ENCODE measurements at regions not wholly inside any gene's neighbourhood (a gene's known extent, or its start where the extent isn't known, plus 50 kb on each side); places are given as distances from the start of the nearest gene placed in this dataset.
A peak's percentile ranks its signal among the peaks of the same experiment; 100 is the strongest.

DNA sequence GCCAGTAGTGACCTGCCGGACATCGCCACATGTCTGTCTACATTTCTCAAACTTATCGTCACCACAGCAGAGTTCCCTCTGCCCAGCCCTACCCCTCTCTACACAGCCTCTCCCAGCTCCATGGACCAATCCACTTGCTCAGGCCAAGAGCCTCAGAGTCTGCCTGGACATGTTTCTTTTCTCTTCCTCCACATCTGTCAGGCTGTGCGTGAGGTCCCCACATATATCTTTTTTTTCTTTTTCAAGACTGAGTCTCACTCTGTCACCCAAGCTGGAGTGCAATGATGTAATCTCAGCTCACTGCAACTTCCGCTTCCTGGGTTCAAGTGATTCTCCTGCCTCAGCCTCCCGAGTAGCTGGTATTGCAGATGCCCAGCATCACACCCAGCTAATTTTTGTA is 62.7 kb upstream of the GGTA1 start:
- Histone ChIP-seq H3K9me3 (ENCODE audit: control insufficient read depth in 1 of 2, low read length in 2 of 2) (no peaks in the 10 kb centered on the region), H3K27me3 (ENCODE audit: low read depth, low read length) (no peaks in the 10 kb centered on the region), H3K27ac (ENCODE audit: low read length) (no peak overlapping the region), H3K36me3 (ENCODE audit: control insufficient read depth in 1 of 2, insufficient read depth in 2 of 2, low read length in 2 of 2) (no peaks in the 10 kb centered on the region), H3K4me1 (ENCODE audit: control insufficient read depth in 1 of 2, insufficient read depth in 2 of 2, low read length in 2 of 2) (peaks cover 0 to 22% of the 10 kb centered on the region in 2 donors), H3K4me3 (ENCODE audit: low read depth in 1 of 2, low read length in 2 of 2) (no peak overlapping the region)

DNA sequence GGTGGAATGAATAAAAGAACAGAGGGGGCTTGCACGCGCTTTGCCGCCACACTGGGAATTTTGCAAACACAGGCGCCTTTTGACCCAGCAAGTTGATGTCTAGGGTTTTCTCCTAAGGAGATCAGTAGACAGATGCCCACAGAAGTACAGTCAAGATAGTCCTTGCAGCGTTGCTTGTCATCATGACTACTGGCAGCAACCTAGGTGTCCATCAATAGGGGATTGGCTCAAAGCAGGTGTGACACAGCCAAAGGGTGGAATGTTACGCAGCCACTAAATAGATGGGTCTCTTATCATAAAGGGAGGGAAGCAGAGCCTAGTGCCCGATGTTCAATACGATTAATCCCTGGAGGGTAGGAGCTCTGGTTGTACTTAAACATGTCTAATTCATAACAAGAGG is 63.8 kb upstream of the GGTA1 start:
- Histone ChIP-seq H3K27me3 (ENCODE audit: low read depth, low read length) (no peaks in the 10 kb centered on the region), H3K4me3 (ENCODE audit: low read depth in 1 of 2, low read length in 2 of 2) (no peak overlapping the region), H3K27ac (ENCODE audit: low read length) (no peak overlapping the region), H3K4me1 (ENCODE audit: control insufficient read depth in 1 of 2, insufficient read depth in 2 of 2, low read length in 2 of 2) (peaks cover 5 to 30% of the 10 kb centered on the region in 2 donors), H3K36me3 (ENCODE audit: control insufficient read depth in 1 of 2, insufficient read depth in 2 of 2, low read length in 2 of 2) (no peaks in the 10 kb centered on the region), H3K9me3 (ENCODE audit: control insufficient read depth in 1 of 2, low read length in 2 of 2) (no peaks in the 10 kb centered on the region)

DNA sequence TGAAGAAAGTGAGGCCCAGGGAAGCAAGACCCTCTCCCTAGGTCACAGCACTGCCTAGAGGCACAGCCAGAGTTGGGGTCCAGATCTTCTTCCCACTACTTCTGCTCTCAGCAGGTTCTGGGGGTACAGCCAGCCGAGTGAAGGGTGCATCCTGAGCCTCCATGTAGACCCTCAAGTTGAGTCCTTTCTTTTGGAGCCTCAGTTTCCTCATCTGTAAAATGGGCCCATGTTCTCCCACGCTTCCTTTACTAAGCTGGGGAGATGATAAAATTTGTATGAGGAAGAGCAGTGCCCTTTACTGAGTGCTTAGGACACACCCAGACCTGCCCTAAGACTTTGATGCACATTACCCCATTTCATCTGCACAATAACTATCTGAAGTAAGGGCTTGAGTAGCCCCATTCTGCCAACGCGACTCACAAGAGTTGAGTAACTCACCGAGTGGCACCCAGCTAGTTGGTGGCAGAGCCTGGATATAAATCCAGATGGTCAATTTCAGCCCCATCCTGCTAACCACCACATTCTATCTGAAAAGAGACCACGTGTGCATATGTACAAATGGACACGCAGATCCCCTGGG is 64.3 kb upstream of the GGTA1 start:
- H3K4me3 ChIP-seq (ENCODE audit: low read depth in 1 of 2, low read length in 2 of 2) = no peak overlapping the region
- no peaks in the 10 kb centered on the region for H3K9me3 ChIP-seq (ENCODE audit: control insufficient read depth in 1 of 2, low read length in 2 of 2)
- peaks cover 8 to 33% of the 10 kb centered on the region in 2 donors for H3K4me1 ChIP-seq (ENCODE audit: control insufficient read depth in 1 of 2, insufficient read depth in 2 of 2, low read length in 2 of 2)
- no peaks in the 10 kb centered on the region for H3K27me3 ChIP-seq (ENCODE audit: low read depth, low read length)
- H3K27ac ChIP-seq (ENCODE audit: low read length) = no peak overlapping the region
- H3K36me3 ChIP-seq (ENCODE audit: control insufficient read depth in 1 of 2, insufficient read depth in 2 of 2, low read length in 2 of 2) = no peaks in the 10 kb centered on the region

DNA sequence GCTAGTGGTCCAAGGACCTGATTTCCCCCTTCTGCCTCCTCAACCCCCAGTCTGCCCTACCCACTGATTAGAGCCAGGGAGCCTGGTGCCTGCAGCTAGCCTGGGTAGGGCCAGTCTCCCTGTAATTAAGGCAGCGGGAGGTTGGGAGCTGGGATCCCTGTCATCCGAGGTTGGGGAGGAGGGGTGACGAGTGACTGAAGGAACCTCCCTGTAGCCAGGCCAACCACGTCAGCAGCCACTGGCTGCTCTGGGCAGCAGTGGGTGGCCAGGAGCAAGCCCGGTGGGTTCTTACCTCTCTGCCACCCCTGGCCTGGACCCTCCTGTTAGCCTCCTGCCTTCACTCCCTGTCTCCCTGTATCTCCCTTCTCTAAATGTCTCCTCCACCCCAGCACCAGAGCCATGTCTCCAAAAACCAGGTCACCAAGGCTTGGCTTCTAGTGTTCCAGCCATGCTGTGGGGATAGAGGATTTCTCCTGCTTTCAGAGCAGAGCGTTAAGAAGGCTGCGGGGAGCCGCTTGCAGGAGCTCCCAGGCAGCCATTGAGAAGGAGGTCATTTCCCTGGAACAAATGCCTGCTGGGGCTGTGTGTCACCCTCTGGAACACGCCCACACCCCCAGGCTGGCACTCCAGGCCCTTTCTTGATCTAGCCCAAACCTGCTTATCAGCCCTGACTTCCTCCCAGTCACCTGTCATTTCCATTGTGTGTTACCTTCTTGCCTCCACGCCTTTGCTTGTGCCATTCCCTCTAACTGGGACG is 65.0 kb upstream of the GGTA1 start:
- H3K27me3 ChIP-seq (ENCODE audit: low read depth, low read length) = no peaks in the 10 kb centered on the region
- H3K9me3 ChIP-seq (ENCODE audit: control insufficient read depth in 1 of 2, low read length in 2 of 2) = no peaks in the 10 kb centered on the region
- H3K36me3 ChIP-seq (ENCODE audit: control insufficient read depth in 1 of 2, insufficient read depth in 2 of 2, low read length in 2 of 2) = no peaks in the 10 kb centered on the region
- peaks cover 10 to 39% of the 10 kb centered on the region in 2 donors for H3K4me1 ChIP-seq (ENCODE audit: control insufficient read depth in 1 of 2, insufficient read depth in 2 of 2, low read length in 2 of 2)
- H3K27ac ChIP-seq (ENCODE audit: low read length) = no peak overlapping the region
- H3K4me3 ChIP-seq (ENCODE audit: low read depth in 1 of 2, low read length in 2 of 2) = no peak overlapping the region

DNA sequence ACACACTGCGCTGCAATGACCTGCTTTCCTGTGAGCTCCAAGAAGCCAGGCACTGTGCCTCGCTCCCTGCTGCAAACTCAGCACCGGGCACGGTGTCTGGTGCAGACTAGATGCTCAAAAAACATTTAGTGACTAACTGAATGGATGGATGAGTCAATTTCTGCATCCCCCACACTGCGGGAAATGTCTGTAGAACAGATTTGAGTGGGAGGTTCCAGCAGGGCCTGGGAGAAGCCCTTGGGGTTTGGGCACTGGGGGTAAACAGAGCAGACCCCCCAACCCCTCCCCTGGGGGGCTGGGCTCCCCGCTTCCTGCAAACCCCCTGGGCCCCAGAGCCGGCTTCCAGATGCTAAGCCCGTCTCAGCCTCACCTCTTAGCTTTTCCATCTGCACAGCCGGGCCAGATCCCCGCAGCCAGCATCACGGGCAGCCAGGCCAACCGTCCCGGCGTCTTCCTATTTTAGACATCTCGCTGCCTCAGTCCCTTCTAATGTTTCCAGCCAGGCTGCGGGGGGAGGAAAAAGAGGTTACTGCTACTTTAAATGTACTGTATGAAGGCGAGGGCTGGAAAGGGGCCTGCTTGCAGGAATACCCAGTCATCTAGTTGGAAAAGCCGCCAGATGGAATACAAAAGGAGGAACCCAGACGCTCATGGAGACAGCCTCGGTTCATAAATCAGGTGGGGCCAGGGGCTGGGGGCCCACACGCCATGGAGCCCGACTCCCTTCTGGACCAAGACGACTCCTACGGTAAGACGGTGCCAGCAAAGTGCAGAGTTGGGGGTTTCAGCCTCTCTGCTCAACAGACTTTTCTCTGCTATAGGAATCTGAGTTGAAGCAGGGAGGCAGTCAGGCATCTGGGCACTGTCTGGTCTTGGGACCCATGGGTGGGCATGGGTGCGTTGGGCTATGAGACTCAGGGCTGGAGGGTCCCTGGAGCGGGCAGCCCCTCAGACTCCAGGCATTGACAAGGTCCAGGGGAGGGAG is 67.1 kb upstream of the GGTA1 start:
- Histone ChIP-seq H3K4me3 (ENCODE audit: low read depth in 1 of 2, low read length in 2 of 2) (peak overlapping the region; percentile 44 to 73), H3K36me3 (ENCODE audit: control insufficient read depth in 1 of 2, insufficient read depth in 2 of 2, low read length in 2 of 2) (no peaks in the 10 kb centered on the region), H3K9me3 (ENCODE audit: control insufficient read depth in 1 of 2, low read length in 2 of 2) (no peaks in the 10 kb centered on the region), H3K27ac (ENCODE audit: low read length) (peak overlapping the region; percentile 81), H3K27me3 (ENCODE audit: low read depth, low read length) (no peaks in the 10 kb centered on the region), H3K4me1 (ENCODE audit: control insufficient read depth in 1 of 2, insufficient read depth in 2 of 2, low read length in 2 of 2) (peaks cover 10 to 54% of the 10 kb centered on the region in 2 donors)

DNA sequence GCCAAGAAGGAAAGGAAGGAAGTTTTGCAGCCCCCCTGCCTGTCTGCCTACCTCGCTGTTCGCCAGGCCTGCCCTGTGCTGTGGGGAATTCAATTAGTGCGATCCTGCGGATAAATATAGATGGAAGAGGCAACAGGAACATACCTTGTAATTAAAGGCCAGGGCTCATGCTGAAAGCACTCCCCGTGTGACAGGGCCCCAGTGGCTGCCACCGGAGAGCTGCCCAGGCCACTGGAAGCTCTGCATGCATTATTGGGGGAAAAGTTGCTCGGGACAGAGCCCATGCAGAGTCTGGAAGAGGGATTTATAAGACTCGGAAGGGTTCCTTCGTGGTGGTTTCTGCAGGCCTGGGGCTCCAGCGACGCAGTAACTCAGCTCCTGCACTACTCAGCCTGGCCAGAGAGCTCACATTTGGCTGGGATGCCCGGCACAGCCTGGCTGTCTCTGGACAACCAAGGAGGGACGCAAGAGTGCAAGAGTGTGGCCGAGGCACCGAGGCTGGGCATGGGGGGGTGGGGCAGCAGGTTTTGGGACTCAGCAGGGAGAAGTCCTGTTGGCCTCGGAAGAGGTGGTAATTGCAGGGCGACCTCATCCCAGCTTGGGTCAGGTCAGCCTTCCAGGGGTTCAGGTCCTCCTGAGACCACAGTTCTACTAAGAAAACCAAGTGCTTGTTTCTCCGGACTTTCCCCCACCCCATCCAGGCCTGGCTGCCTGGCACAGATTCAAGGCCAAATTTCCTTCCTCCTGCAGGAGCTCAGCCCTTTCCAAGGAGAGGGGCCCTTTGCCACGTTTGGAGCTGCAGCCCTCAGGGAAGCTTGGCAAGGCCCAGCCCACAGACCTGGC is 68.1 kb upstream of the GGTA1 start:
- Histone ChIP-seq H3K36me3 (ENCODE audit: control insufficient read depth in 1 of 2, insufficient read depth in 2 of 2, low read length in 2 of 2) (no peaks in the 10 kb centered on the region), H3K9me3 (ENCODE audit: control insufficient read depth in 1 of 2, low read length in 2 of 2) (no peaks in the 10 kb centered on the region), H3K27ac (ENCODE audit: low read length) (peak overlapping the region; percentile 81), H3K4me3 (ENCODE audit: low read depth in 1 of 2, low read length in 2 of 2) (peak overlapping the region; percentile 44 to 73), H3K27me3 (ENCODE audit: low read depth, low read length) (no peaks in the 10 kb centered on the region), H3K4me1 (ENCODE audit: control insufficient read depth in 1 of 2, insufficient read depth in 2 of 2, low read length in 2 of 2) (peaks cover 10 to 63% of the 10 kb centered on the region in 2 donors)

DNA sequence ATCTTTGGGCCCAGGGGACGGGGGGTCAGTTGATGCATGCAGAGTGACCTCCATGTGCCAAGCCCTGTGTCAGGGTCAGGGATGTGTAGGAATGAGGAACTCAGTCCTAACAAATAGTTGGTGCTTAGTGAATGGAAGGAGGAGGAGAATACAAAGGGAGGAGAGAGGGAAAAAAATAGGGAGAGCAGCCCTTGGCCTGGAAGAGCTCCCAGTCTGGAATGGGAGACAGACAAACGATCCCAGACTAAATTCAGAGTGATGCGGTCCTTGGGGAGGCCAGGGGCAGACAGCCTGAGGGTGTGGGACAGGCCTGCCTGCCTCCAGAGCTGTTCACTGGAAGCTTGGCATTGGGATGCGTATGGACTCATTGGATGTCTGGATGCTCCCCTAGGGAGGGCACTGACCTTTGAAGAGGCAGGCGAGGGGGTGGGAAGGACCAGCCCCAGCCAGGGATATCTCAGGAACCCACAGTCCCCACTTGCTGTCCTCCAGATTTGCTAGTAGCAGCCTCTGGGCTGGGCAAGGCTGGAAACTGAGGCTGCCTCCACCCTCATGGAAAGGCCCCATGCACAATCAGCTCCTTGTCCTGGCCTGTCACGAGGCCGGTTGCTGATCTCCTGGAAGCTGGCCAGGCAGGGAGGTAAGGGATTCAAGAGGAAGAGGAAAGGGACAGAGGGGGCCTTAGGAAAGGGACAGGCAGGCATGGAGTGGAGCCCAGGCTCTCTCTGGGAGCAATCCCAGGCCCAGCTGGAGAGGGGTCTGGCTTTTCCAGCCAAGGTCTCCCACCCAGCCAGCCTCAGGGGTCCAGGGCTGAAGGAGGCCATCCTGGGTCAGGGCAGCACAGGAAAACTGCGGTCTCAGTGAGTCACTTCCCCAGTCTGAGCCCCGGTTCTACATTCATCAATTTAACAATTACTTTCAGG is 69.0 kb upstream of the GGTA1 start:
- no peaks in the 10 kb centered on the region for H3K27me3 ChIP-seq (ENCODE audit: low read depth, low read length)
- no peaks in the 10 kb centered on the region for H3K9me3 ChIP-seq (ENCODE audit: control insufficient read depth in 1 of 2, low read length in 2 of 2)
- peaks cover 10 to 65% of the 10 kb centered on the region in 2 donors for H3K4me1 ChIP-seq (ENCODE audit: control insufficient read depth in 1 of 2, insufficient read depth in 2 of 2, low read length in 2 of 2)
- H3K27ac ChIP-seq (ENCODE audit: low read length) = peak overlapping the region; percentile 81
- peak overlapping the region; percentile 44 to 73 for H3K4me3 ChIP-seq (ENCODE audit: low read depth in 1 of 2, low read length in 2 of 2)
- no peaks in the 10 kb centered on the region for H3K36me3 ChIP-seq (ENCODE audit: control insufficient read depth in 1 of 2, insufficient read depth in 2 of 2, low read length in 2 of 2)

DNA sequence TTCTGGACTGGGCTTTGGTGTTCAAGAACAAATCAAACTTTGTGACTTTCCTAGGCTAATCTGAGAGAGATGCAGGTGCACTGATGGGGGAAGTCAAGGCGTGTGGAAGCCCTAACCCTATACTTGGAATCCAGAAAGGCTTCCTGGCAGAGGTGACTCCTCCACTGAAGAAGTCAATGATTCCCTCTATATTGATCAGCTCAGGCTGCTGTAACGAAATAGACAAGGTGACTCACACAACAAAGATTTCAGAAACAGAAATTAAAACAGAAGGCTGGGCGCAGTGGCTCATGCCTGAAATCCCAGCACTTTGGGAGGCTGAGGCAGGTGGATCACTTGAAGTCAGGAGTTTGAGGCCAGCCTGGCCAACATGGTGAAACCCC is 69.6 kb upstream of the GGTA1 start:
- Histone ChIP-seq H3K9me3 (ENCODE audit: control insufficient read depth in 1 of 2, low read length in 2 of 2) (no peaks in the 10 kb centered on the region), H3K27me3 (ENCODE audit: low read depth, low read length) (no peaks in the 10 kb centered on the region), H3K4me3 (ENCODE audit: low read depth in 1 of 2, low read length in 2 of 2) (peak overlapping the region; percentile 7 to 73), H3K27ac (ENCODE audit: low read length) (peak overlapping the region; percentile 81), H3K36me3 (ENCODE audit: control insufficient read depth in 1 of 2, insufficient read depth in 2 of 2, low read length in 2 of 2) (no peaks in the 10 kb centered on the region), H3K4me1 (ENCODE audit: control insufficient read depth in 1 of 2, insufficient read depth in 2 of 2, low read length in 2 of 2) (peaks cover 10 to 65% of the 10 kb centered on the region in 2 donors)

DNA sequence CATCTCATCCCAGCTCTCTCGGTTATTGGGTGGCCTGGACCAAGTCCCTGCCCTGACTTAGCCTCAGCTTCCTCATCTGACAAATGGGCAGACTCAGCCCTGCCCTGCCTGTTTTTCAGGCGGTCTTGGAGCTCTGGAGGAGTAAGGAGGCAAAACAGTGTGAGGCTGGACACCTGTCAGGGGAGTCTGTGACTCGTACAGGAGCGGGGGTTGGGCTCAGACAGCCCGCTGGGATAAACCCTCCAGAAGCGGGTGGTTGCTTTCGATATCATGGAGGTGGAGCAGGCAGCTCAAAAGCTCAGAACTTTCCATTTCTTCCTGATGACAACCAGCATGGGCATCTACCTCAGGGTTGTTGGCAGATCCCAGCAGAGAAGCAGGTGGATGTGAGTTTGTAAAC is 72.9 kb upstream of the GGTA1 start:
- H3K4me1 ChIP-seq (ENCODE audit: control insufficient read depth in 1 of 2, insufficient read depth in 2 of 2, low read length in 2 of 2) = peaks cover 10 to 59% of the 10 kb centered on the region in 2 donors
- no peak overlapping the region for H3K27ac ChIP-seq (ENCODE audit: low read length)
- H3K27me3 ChIP-seq (ENCODE audit: low read depth, low read length) = no peaks in the 10 kb centered on the region

More for the DNA sequence above, 72.9 kb upstream of the GGTA1 start:
- Histone ChIP-seq H3K4me3 (ENCODE audit: low read depth in 1 of 2, low read length in 2 of 2) (no peak overlapping the region), H3K9me3 (ENCODE audit: control insufficient read depth in 1 of 2, low read length in 2 of 2) (no peaks in the 10 kb centered on the region), H3K36me3 (ENCODE audit: control insufficient read depth in 1 of 2, insufficient read depth in 2 of 2, low read length in 2 of 2) (no peaks in the 10 kb centered on the region)

Measured in muscle layer of duodenum (tissue), 2 donors.